IPS-18a (cell line): ENCODE measurements at regions not wholly inside any gene's neighbourhood (a gene's known extent, or its start where the extent isn't known, plus 50 kb on each side); places are given as distances from the start of the nearest gene placed in this dataset.

ENCODE experiments used
- H3K27ac ChIP-seq: one replicate; pipeline ENCODE4 v1.5.1; 2013; ENCODE audit warnings: low read length
- H3K27me3 ChIP-seq: one replicate; pipeline ENCODE4 v1.6.1; 2013; ENCODE audit warnings: mild to moderate bottlenecking, low read length; ENCODE audit not compliant: control insufficient read depth, insufficient read depth
- H3K36me3 ChIP-seq: one replicate; pipeline ENCODE4 v1.6.1; 2013; ENCODE audit warnings: low read depth, low read length; ENCODE audit not compliant: control insufficient read depth
- H3K4me1 ChIP-seq: one replicate; pipeline ENCODE4 v1.6.1; 2013; ENCODE audit warnings: low read depth, low read length; ENCODE audit not compliant: control insufficient read depth
- H3K4me3 ChIP-seq: one replicate; pipeline ENCODE4 v1.5.1; 2013; ENCODE audit warnings: low read length
- H3K9ac ChIP-seq: one replicate; pipeline ENCODE4 v1.6.1; 2013; ENCODE audit warnings: mild to moderate bottlenecking, low read length, moderate library complexity
- H3K9me3 ChIP-seq: one replicate; pipeline ENCODE4 v1.6.1; 2013; ENCODE audit warnings: low read depth, low read length; ENCODE audit not compliant: control insufficient read depth

DNA sequence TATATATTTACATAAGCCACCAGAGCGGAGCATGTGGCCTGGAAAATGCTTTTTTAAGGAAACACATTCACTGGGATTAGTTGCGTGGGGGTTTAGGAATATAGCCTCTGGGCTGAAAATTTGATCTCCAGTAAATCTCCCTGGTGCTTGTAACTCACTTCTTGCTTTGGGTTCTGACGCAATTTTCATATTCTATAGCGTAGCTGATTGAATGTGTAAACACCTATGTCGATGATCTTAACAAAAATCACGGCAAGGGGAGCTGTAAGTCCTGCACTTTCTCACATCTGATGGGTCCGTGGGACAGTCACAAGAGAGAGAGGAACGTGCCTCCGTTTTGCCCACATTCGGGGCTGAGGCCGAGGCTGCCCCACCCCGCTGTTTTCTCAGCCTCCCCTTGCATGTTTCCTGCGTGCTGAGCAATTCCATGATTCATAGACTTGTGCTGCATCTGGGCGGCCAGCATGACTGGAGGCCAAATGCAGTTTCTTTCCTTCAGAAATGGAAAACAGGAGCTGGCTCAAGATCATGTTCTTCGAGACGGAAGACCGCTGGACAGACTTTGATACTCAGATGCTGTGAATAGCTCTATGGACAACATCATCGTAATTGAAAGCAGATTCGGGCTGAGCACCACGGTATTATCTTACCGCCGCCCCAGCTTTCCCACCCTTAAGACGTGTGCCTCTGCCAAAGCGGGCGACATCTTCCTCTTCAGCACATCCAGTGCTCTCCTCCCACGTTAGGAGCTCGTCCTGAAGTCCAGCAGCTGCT, 109.2 kb downstream of the TMEM18 start:
- no peak overlapping the region for H3K4me3 ChIP-seq
- H3K9me3 ChIP-seq = peaks cover 3% of the 10 kb centered on the region

DNA sequence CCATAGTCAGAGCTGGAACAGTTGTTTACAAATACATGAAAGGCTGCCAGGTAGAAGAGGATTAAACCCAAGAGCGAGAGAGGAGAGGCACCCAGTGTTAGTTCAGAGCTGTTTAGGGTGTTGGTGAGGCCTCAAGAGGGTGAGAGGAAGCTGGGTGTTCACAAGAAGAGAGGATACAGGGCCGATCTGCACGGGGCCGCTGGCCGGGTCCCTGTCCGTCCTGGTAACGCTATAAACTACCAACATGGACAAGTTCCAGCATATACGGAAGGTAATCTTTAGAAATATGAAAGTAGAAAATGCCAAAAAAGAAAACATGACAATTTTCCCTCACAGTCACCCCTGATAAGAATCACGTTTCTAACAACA, 109.7 kb downstream of the TMEM18 start:
- H3K27ac ChIP-seq = no peak overlapping the region
- H3K36me3 ChIP-seq = no peaks in the 10 kb centered on the region
- no peak overlapping the region for H3K4me3 ChIP-seq
- no peaks in the 10 kb centered on the region for H3K27me3 ChIP-seq
- H3K4me1 ChIP-seq = no peaks in the 10 kb centered on the region
- H3K9ac ChIP-seq = no peak overlapping the region
- H3K9me3 ChIP-seq = peaks cover 3% of the 10 kb centered on the region

More for the DNA sequence above, 109.2 kb downstream of the TMEM18 start:
- Histone ChIP-seq H3K27me3 (no peaks in the 10 kb centered on the region), H3K4me1 (no peaks in the 10 kb centered on the region), H3K9ac (no peak overlapping the region), H3K36me3 (no peaks in the 10 kb centered on the region), H3K27ac (no peak overlapping the region)

DNA sequence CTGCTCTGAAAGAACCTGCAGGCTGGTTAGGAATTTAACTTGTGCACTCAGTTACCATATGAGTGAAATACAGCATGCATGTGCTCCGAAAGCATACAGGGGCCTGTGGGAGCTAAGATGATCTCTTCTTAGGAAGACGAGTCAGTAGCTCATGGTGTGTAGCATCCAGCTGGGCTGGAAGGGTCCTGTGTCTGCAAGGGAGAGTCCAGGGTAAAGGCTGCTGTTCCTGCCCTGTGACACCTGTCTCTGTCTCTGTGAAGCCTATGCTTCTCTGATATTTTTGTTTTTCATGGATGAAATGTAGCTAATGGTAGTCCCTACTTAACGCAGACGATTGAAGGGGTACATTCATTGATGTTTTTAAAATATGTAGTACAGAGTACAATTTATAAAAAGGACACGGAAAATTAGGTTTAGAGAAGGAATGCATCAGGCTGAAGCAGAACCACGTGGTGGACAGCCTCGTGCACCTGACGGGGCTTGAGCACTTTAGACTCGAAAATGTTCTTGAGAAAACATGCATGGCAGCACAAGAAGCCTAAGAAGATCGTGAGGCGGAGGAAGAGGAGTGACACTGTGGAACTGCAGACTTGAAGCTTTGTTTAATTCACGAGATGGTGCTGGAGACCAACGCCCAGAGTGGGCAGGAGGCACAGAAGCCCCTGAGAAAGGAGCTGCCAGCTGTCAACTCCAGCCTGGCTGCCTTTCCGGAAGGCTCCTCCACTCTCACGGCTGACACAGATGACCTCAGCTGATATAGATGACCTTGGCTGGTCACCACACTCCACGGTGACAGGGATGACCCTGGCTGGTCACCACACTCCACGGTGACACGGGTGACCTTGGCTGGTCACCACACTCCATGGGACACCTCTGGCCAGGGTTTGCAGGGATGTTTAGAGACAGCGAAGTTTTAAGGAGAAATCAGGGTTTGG, 110.6 kb downstream of the TMEM18 start:
- Histone ChIP-seq H3K27me3 (no peaks in the 10 kb centered on the region), H3K36me3 (no peaks in the 10 kb centered on the region), H3K4me3 (no peak overlapping the region), H3K9ac (no peak overlapping the region), H3K4me1 (no peaks in the 10 kb centered on the region), H3K27ac (no peak overlapping the region), H3K9me3 (peaks cover 3% of the 10 kb centered on the region)

DNA sequence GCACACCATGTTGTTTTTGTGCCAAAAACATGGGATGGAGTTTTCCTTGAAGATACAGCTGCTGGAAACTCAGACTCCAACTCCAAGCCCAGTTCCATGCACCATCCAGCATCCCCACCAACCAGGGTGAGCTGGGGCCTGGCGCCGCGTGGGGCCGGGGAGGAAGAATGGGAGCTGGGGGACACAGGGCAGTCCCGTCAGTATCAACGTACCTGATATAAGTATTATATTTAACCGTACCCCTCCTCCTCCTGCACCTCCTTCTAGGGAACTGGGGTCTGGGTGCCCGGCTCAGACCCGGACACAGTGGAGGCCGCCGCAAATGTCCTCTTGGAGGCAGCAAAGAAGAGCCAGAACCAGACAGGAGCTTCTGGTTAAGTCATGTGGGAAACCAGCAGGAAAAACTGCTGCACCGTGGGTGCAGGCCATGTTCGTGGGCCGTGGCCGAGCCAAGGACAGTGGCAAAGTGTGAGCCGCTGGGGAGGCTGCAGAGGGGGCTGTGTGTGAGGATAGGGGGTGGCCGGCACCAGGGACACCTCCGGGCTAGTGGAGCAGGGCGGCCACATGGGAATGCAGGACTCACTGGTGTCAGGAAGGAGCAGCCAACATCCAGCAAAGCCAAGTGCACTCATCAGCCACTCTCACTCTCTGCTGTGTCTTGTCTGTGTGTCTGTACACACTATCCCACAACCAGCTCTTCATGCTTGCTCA, 112.6 kb downstream of the TMEM18 start:
- Histone ChIP-seq H3K27ac (no peak overlapping the region), H3K4me3 (no peak overlapping the region), H3K9ac (no peak overlapping the region), H3K27me3 (no peaks in the 10 kb centered on the region), H3K9me3 (no peaks in the 10 kb centered on the region), H3K36me3 (no peaks in the 10 kb centered on the region), H3K4me1 (no peaks in the 10 kb centered on the region)

DNA sequence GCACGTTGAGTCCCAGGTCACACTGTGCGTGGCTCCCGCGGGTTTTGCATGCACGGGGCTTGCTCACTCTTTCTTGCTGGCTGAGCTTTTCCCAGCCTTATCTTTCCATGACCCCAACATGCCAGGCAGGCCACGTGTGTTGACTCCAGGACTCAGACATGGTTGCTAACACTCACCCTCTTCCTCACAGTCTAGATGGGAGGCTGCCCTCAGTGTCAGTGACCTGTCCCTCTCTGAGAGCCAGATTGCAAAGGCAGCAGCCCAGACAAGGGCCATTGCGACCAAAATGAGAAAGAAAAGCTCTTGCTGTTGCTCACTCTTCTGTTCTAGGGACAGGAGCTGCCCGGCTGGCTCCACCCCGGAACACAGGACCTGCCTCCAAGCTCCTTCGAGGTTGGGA, 113.7 kb downstream of the TMEM18 start:
- H3K9ac ChIP-seq = no peak overlapping the region
- no peaks in the 10 kb centered on the region for H3K36me3 ChIP-seq
- no peaks in the 10 kb centered on the region for H3K4me1 ChIP-seq
- H3K9me3 ChIP-seq = no peaks in the 10 kb centered on the region
- H3K27ac ChIP-seq = no peak overlapping the region
- no peaks in the 10 kb centered on the region for H3K27me3 ChIP-seq
- no peak overlapping the region for H3K4me3 ChIP-seq

DNA sequence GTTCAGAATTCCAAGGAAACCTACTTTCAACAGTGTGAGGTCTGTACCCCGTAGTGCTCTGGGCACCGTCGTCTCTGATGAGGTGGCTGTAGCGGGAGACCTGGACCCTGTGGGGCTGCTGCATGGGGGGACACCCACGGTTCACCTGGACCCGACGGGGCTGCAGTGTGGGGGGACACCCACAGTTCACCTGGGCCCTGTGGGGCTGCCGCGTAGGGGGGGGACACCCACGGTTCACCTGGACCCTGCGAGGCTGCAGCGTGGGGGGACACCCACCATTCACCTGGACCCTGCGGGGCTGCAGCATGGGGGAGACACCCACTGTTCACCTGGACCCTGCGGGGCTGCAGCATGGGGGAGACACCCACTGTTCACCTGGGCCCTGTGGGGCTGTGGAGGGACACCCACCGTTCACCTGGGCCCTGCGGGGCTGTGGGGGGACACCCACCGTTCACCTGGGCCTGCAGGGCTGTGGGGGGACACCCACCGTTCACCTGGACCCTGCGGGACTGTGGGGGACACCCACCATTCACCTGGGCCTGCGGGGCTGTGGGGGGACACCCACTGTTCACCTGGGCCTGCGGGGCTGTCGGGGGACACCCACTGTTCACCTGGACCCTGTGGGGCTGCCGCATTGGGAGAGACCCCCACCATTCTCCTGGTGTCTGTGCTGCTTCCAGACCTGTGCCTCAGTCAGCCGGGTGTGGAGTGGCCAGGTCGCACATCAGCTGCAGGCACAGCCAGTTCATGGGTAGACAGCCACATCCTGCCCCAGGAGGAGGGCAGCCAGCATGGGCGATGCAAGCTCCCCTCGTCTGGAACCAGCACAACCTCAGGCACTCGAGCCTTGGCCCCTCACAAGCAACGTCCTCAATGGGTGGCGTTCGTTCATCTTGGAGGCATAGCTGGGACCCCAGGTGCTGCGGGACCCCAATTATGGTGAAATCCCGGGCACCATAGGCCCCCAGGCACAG, 114.5 kb downstream of the TMEM18 start:
- no peaks in the 10 kb centered on the region for H3K27me3 ChIP-seq
- H3K27ac ChIP-seq = no peak overlapping the region
- H3K36me3 ChIP-seq = no peaks in the 10 kb centered on the region
- no peaks in the 10 kb centered on the region for H3K9me3 ChIP-seq
- no peaks in the 10 kb centered on the region for H3K4me1 ChIP-seq
- H3K4me3 ChIP-seq = no peak overlapping the region
- H3K9ac ChIP-seq = no peak overlapping the region

DNA sequence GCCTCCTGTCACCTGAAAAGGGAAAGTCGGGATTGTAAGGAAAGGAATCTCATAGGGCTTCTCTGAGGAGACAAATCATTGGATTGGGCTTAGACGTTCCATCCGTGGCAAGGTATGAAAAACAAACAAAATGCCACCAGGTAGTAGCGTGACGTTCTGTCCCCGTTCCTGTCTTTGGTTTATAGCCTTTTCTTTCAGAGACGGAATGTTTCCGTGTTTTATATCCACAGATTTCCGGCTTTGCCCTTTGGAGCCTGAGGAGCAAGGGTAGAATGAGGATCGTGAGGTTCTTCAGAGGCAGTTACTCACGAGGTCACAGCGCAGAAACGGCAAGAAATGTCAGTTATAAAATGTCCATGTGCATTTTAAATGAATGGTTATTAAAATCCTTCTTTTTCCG, 118.3 kb downstream of the TMEM18 start:
- no peaks in the 10 kb centered on the region for H3K27me3 ChIP-seq
- no peak overlapping the region for H3K9ac ChIP-seq

DNA sequence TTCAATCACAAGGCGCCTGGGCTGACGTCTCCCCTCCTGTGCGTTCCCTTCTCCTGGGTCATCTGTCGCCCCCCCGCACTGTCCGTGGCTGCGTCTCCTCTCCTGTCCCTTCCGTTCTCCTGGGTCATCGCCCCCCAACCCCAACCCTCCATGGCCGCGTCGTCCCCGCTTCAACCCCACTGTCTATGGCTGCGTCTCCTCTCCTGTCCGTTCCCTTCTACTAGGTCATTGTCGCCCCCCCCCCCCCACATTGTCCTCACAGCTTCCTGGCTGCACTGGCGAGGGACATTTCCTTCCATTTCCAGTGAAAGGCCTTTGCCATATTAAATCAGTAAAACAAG, 118.9 kb downstream of the TMEM18 start:
- Histone ChIP-seq H3K36me3 (no peaks in the 10 kb centered on the region), H3K4me1 (no peaks in the 10 kb centered on the region), H3K9ac (no peak overlapping the region), H3K9me3 (no peaks in the 10 kb centered on the region), H3K27me3 (no peaks in the 10 kb centered on the region), H3K4me3 (no peak overlapping the region), H3K27ac (no peak overlapping the region)

More for the DNA sequence above, 118.3 kb downstream of the TMEM18 start:
- Histone ChIP-seq H3K4me1 (no peaks in the 10 kb centered on the region), H3K9me3 (no peaks in the 10 kb centered on the region), H3K27ac (no peak overlapping the region), H3K4me3 (no peak overlapping the region), H3K36me3 (no peaks in the 10 kb centered on the region)

DNA sequence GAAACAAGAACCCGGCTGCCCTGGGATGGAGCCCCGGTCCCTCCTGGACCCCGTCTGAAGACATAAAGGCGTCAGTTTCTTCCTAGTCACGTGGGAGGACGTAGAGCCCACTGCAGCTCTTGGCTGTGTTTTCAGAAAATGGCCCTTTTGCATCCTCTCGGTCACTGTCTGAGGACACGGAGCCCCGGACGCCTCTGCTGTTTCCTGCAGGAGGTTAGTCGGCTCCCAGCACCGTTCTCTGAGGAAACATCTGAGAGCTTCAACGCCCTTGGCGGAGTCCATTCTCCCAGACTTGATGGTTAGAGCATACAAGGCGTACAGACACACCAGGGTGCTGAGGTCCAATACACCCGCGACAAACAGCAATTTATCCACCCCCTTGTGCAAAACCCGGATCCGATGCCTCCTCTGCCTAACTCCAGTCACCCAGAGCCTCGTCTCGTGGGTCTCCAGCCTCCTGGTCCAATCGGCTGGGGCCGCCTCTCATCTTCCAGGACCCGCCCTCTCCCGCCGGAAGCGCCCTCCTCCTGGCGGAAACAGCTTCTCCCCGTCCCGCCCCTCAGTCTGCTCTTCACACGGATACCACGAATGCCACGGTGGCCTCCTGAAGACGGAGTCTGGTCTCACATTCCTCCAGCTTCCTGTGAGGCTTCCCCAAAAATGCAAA, 119.4 kb downstream of the TMEM18 start:
- Histone ChIP-seq H3K4me1 (no peaks in the 10 kb centered on the region), H3K9ac (no peak overlapping the region), H3K9me3 (no peaks in the 10 kb centered on the region), H3K27me3 (no peaks in the 10 kb centered on the region), H3K4me3 (no peak overlapping the region), H3K36me3 (no peaks in the 10 kb centered on the region), H3K27ac (no peak overlapping the region)

DNA sequence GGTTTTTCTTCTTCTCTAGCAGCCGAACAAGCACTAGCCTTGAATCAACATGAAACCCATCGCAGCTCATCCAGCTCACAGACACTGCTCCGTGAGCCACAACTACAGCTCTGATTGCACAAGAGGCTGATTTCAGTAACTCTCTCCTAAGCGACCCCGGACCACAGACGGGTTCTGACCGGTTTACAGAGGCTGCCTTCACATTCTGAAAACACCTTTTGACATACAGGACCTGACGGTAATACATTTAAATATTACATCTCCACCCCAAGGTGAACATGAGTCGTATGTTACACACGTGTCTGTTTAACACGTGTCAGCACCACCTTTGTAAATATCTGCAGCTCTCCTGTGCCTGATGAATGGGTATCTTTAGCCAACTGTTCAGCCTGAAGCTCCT, 120.7 kb downstream of the TMEM18 start:
- H3K4me1 ChIP-seq = no peaks in the 10 kb centered on the region
- H3K36me3 ChIP-seq = no peaks in the 10 kb centered on the region
- no peak overlapping the region for H3K9ac ChIP-seq
- no peaks in the 10 kb centered on the region for H3K27me3 ChIP-seq
- no peaks in the 10 kb centered on the region for H3K9me3 ChIP-seq
- H3K27ac ChIP-seq = no peak overlapping the region
- H3K4me3 ChIP-seq = no peak overlapping the region
